ENCODE measurements at regions not wholly inside any gene's neighbourhood (a gene's known extent, or its start where the extent isn't known, plus 50 kb on each side); places are given as distances from the start of the nearest gene placed in this dataset.

DNA sequence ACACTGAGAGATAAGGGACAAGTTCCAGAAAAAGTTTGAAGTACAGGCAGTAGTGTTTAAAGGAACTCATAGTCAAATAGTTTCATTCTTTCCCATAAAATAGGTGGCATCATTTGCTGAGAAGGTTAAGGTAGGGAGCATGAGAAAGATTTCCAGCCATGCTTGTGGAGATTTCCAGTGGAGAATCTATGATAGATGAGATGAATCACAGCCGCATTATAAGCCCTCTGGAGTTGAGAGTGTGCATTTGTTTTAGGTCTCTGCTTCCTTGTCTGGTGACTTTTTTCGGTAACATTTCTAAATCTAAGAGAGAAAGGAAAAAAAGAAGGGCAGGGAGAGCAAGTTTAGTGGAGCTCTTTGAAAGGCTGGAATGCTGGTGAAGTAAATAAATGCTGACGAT is 108.7 kb downstream of the DISP1 start:
- Histone ChIP-seq H3K27ac (no peak overlapping the region), H3K4me1 (peaks cover 21% of the 10 kb centered on the region), H3K36me3 (ENCODE audit: low read depth, missing control alignments) (no peaks in the 10 kb centered on the region), H3K27me3 (no peaks in the 10 kb centered on the region), H3K4me3 (no peak overlapping the region), H3K9me3 (no peaks in the 10 kb centered on the region)
- intact Hi-C loops (cut with DNase I; ENCODE audit: low total_unique reads) = no loop called here
- TF ChIP-seq, protein P1, sequence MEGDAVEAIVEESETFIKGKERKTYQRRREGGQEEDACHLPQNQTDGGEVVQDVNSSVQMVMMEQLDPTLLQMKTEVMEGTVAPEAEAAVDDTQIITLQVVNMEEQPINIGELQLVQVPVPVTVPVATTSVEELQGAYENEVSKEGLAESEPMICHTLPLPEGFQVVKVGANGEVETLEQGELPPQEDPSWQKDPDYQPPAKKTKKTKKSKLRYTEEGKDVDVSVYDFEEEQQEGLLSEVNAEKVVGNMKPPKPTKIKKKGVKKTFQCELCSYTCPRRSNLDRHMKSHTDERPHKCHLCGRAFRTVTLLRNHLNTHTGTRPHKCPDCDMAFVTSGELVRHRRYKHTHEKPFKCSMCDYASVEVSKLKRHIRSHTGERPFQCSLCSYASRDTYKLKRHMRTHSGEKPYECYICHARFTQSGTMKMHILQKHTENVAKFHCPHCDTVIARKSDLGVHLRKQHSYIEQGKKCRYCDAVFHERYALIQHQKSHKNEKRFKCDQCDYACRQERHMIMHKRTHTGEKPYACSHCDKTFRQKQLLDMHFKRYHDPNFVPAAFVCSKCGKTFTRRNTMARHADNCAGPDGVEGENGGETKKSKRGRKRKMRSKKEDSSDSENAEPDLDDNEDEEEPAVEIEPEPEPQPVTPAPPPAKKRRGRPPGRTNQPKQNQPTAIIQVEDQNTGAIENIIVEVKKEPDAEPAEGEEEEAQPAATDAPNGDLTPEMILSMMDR (IDR thresholded peaks at IDR 0.05) = no peak
- TF ChIP-seq POLR2A (IDR thresholded peaks at IDR 0.05) = no peak
- WGBS, 2 donors = 75 to 89% methylated on average over 3 of the region's 3 CpGs
- no peak for DNase-seq

DNA sequence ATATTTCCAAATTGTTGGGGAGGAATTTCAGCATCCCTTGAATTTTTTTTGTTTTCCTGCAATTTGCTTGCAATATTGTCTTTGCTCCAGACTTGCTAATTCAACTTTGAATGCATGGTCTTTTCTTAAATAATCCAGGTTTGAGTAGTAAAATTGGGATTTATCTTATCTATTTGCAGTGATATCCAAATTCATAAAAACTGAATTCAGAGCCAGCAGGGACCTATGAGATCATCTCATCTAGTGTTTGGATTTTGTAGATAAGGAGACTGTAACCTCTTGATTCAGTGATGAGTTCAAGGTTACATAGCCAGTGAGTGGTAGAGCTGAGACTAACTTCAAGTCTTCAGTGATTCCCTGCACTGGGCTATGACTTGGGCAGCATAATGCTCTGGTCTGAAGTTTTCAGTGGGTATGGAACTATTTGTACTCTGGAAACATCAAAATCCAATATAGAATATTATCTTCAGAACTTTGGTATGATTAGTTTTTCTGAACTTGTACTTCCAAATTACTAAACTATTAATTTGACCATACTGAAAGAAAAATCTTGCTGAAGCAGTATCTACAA is 109.4 kb downstream of the DISP1 start:
- no peak for DNase-seq
- no peaks in the 10 kb centered on the region for H3K9me3 ChIP-seq
- no peaks in the 10 kb centered on the region for H3K27me3 ChIP-seq
- intact Hi-C loops (cut with DNase I; ENCODE audit: low total_unique reads) = no loop called here
- TF ChIP-seq, protein P1 (IDR thresholded peaks at IDR 0.05) = no peak
- no peak for TF ChIP-seq POLR2A (IDR thresholded peaks at IDR 0.05)
- H3K4me3 ChIP-seq = no peak overlapping the region
- no peaks in the 10 kb centered on the region for H3K36me3 ChIP-seq (ENCODE audit: low read depth, missing control alignments)
- peaks cover 21% of the 10 kb centered on the region for H3K4me1 ChIP-seq
- H3K27ac ChIP-seq = no peak overlapping the region

DNA sequence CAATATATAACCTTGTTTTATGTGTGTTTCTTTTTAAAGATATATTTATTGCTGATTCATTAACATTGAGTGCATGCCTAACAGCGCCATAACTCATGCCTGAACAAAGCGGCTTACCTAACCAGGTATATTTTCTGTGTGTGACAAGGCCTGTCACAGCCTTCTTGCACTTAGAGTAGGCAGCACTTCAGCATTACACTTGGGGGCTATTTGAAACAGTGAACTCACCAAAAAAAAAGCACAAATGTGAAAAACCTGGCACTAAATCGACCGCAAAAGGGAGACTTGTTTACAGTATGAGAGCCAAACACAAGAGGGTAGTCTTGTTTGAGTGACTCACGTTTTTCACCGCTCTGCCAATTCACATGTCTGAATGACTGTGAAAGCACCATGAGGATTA is 111.7 kb downstream of the DISP1 start:
- H3K27ac ChIP-seq = no peak overlapping the region
- H3K27me3 ChIP-seq = no peaks in the 10 kb centered on the region
- WGBS, 2 donors = 82 to 87% methylated on average over 6 of the region's 6 CpGs
- intact Hi-C loops (cut with DNase I; ENCODE audit: low total_unique reads) = no loop called here
- H3K4me3 ChIP-seq = no peak overlapping the region
- H3K4me1 ChIP-seq = peaks cover 16% of the 10 kb centered on the region
- DNase-seq = no peak
- no peaks in the 10 kb centered on the region for H3K36me3 ChIP-seq (ENCODE audit: low read depth, missing control alignments)
- TF ChIP-seq POLR2A (IDR thresholded peaks at IDR 0.05) = no peak
- TF ChIP-seq, protein P1 (IDR thresholded peaks at IDR 0.05) = no peak
- no peaks in the 10 kb centered on the region for H3K9me3 ChIP-seq

DNA sequence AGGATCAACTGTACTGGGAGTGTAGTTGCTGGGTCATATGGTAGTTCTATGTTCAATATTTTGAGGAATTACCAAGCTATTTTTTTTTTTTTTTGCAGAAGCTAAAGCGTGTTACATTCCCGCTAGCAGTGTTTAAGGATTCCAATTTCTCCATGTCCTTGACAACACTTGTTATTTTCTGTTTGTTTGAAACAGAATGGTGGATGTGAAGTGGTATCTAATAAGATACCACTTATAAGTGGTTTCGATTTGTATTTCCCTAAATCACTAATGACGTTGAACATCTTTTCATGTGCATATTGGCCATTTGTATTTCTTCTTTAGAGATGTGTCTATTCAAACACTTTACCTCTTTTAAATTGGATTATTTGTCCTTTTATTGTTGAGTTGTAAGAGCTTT is 112.2 kb downstream of the DISP1 start:
- 94 to 96% methylated on average over 4 of the region's 4 CpGs for WGBS, 2 donors
- Histone ChIP-seq H3K9me3 (no peaks in the 10 kb centered on the region), H3K27me3 (no peaks in the 10 kb centered on the region), H3K4me3 (no peak overlapping the region), H3K27ac (no peak overlapping the region), H3K4me1 (peaks cover 13% of the 10 kb centered on the region), H3K36me3 (ENCODE audit: low read depth, missing control alignments) (no peaks in the 10 kb centered on the region)
- no peak for TF ChIP-seq POLR2A (IDR thresholded peaks at IDR 0.05)
- TF ChIP-seq, protein P1 (IDR thresholded peaks at IDR 0.05) = no peak
- DNase-seq = no peak
- intact Hi-C loops (cut with DNase I; ENCODE audit: low total_unique reads) = no loop called here

DNA sequence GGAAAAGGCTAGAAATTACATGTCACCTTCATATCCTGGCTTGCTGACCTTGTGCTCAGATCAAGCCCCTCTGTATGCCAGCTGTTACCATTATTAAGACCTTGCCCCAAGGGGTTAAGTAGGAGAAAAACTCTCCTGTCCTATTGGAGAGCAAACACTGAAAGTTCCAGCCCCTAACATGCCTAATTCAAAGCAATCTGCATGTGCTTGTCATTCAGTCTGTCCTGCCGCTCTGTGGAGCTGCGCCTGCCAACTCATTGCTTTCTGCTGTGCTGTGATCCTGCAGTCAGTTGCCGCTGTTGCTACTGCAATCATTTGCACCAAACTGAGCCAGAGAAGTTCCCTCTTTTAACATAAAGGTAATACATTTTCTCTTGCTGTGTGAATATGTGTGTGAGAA is 113.4 kb downstream of the DISP1 start:
- intact Hi-C loops (cut with DNase I; ENCODE audit: low total_unique reads) = no loop called here
- TF ChIP-seq, protein P1 (IDR thresholded peaks at IDR 0.05) = no peak
- no peak for TF ChIP-seq POLR2A (IDR thresholded peaks at IDR 0.05)
- WGBS, 2 donors = 28 to 37% methylated on average over 3 of the region's 3 CpGs
- Histone ChIP-seq H3K4me1 (peaks cover 10% of the 10 kb centered on the region), H3K36me3 (ENCODE audit: low read depth, missing control alignments) (no peaks in the 10 kb centered on the region), H3K4me3 (peak overlapping the region in 1 of 2 donors; percentile 17), H3K27me3 (no peaks in the 10 kb centered on the region), H3K27ac (peak overlapping the region; percentile 27 to 43), H3K9me3 (no peaks in the 10 kb centered on the region)
- DNase-seq = peak; percentile 91

All from testis (tissue), 2 donors.